ENCODE measurements at regions not wholly inside any gene's neighbourhood (a gene's known extent, or its start where the extent isn't known, plus 50 kb on each side); places are given as distances from the start of the nearest gene placed in this dataset.

GRCh38 chr9:107793541-107793940 lies 304.0 kb upstream of the KLF4 start:
- Histone ChIP-seq H3K4me1 (ENCODE audit: low read depth, poor library complexity, severe bottlenecking) (no peaks in the 10 kb centered on the region), H3K27me3 (ENCODE audit: insufficient read depth, low read depth) (no peaks in the 10 kb centered on the region), H4K20me1 (ENCODE audit: insufficient read depth) (no peaks in the 10 kb centered on the region), H3K36me3 (ENCODE audit: insufficient read depth) (no peaks in the 10 kb centered on the region), H3K79me2 (ENCODE audit: insufficient read depth, low read depth) (no peaks in the 10 kb centered on the region), H3K27ac (no peak overlapping the region), H2AFZ (ENCODE audit: low read depth) (no peak overlapping the region), H3K9ac (no peak overlapping the region), H3K4me2 (no peak overlapping the region), H3K4me3 (IDR thresholded peaks at IDR 0.05; ENCODE audit: insufficient read depth, low read depth, low read length) (no peak overlapping the region)
- no peak for TF ChIP-seq CTCF (conservative IDR thresholded peaks at IDR 0.05; ENCODE audit: low read depth, low read length)

DNA sequence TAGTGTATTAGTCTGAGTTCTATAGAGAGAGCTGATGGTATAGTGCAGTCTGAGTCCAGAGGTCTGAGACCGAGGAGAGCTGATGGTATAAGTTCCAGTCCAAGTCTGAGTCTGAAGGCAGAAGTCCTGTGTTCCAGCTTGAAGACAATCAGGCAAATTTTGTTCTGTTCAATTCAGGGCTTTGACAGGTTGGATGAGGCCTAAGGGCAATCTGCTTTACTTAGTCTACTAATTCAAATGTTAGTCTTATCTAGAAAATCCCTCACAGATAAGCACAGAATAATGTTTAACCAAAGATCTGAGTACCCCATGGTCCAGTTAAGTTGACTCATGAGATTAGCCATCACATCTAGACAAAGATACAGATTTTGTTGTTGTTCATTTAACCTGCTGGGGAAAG lies 303.0 kb upstream of the KLF4 start:
- Histone ChIP-seq H4K20me1 (ENCODE audit: insufficient read depth) (no peaks in the 10 kb centered on the region), H3K27ac (no peak overlapping the region), H2AFZ (ENCODE audit: low read depth) (no peak overlapping the region), H3K36me3 (ENCODE audit: insufficient read depth) (no peaks in the 10 kb centered on the region), H3K79me2 (ENCODE audit: insufficient read depth, low read depth) (no peaks in the 10 kb centered on the region), H3K9ac (no peak overlapping the region), H3K4me2 (no peak overlapping the region), H3K4me1 (ENCODE audit: low read depth, poor library complexity, severe bottlenecking) (no peaks in the 10 kb centered on the region), H3K27me3 (ENCODE audit: insufficient read depth, low read depth) (no peaks in the 10 kb centered on the region), H3K4me3 (IDR thresholded peaks at IDR 0.05; ENCODE audit: insufficient read depth, low read depth, low read length) (no peak overlapping the region)
- no peak for TF ChIP-seq CTCF (conservative IDR thresholded peaks at IDR 0.05; ENCODE audit: low read depth, low read length)

GRCh38 chr9:107792006-107792405 lies 302.4 kb upstream of the KLF4 start:
- no peak overlapping the region for H3K4me2 ChIP-seq
- H3K79me2 ChIP-seq (ENCODE audit: insufficient read depth, low read depth) = no peaks in the 10 kb centered on the region
- no peaks in the 10 kb centered on the region for H4K20me1 ChIP-seq (ENCODE audit: insufficient read depth)
- no peak for TF ChIP-seq CTCF (conservative IDR thresholded peaks at IDR 0.05; ENCODE audit: low read depth, low read length)
- H3K36me3 ChIP-seq (ENCODE audit: insufficient read depth) = no peaks in the 10 kb centered on the region
- H3K4me1 ChIP-seq (ENCODE audit: low read depth, poor library complexity, severe bottlenecking) = no peaks in the 10 kb centered on the region
- H2AFZ ChIP-seq (ENCODE audit: low read depth) = no peak overlapping the region
- H3K4me3 ChIP-seq (IDR thresholded peaks at IDR 0.05; ENCODE audit: insufficient read depth, low read depth, low read length) = no peak overlapping the region
- no peak overlapping the region for H3K27ac ChIP-seq
- no peak overlapping the region for H3K9ac ChIP-seq
- H3K27me3 ChIP-seq (ENCODE audit: insufficient read depth, low read depth) = no peaks in the 10 kb centered on the region

DNA sequence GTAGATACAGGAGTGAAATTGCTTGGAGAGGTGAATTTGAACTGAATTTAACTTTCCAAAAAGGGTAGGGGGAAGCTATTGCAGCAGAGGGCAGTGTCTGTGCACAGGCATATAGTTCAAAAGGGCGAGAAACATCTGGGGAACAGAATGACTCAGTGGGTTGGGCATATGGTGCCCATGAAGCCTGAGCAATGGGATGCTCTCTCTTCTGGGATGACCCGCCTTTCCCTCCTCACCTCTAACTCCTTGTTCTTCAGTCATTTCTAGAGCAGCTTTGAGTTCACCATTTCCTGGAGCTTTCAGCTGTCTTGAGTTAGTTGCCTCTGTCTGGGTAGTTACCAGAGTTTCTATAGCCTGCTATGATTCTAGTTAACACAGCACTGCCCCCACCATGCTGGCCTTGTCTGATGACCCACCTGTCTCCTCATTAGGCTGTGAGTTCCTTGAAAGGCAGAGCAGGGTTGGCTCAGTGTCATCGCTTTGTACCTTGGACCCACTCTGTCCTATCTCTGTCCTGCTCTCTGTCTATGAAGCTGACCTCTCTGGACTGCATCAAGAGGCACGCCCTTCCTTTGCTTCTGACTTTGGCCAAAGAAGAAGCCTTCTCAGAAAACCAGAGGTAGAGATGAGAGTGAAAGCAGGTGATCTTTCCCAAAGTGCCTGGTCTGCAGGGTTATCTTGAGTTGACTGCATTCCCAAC lies 299.6 kb upstream of the KLF4 start:
- H3K36me3 ChIP-seq (ENCODE audit: insufficient read depth) = no peaks in the 10 kb centered on the region
- H4K20me1 ChIP-seq (ENCODE audit: insufficient read depth) = no peaks in the 10 kb centered on the region
- no peak overlapping the region for H2AFZ ChIP-seq (ENCODE audit: low read depth)
- no peaks in the 10 kb centered on the region for H3K27me3 ChIP-seq (ENCODE audit: insufficient read depth, low read depth)
- H3K4me3 ChIP-seq (IDR thresholded peaks at IDR 0.05; ENCODE audit: insufficient read depth, low read depth, low read length) = no peak overlapping the region
- H3K27ac ChIP-seq = no peak overlapping the region
- no peak for TF ChIP-seq CTCF (conservative IDR thresholded peaks at IDR 0.05; ENCODE audit: low read depth, low read length)
- no peaks in the 10 kb centered on the region for H3K4me1 ChIP-seq (ENCODE audit: low read depth, poor library complexity, severe bottlenecking)
- H3K4me2 ChIP-seq = no peak overlapping the region
- no peaks in the 10 kb centered on the region for H3K79me2 ChIP-seq (ENCODE audit: insufficient read depth, low read depth)
- no peak overlapping the region for H3K9ac ChIP-seq

Measured in KMS-11 (cell line).